ENCODE measurements at regions not wholly inside any gene's neighbourhood (a gene's known extent, or its start where the extent isn't known, plus 50 kb on each side); places are given as distances from the start of the nearest gene placed in this dataset.

DNA sequence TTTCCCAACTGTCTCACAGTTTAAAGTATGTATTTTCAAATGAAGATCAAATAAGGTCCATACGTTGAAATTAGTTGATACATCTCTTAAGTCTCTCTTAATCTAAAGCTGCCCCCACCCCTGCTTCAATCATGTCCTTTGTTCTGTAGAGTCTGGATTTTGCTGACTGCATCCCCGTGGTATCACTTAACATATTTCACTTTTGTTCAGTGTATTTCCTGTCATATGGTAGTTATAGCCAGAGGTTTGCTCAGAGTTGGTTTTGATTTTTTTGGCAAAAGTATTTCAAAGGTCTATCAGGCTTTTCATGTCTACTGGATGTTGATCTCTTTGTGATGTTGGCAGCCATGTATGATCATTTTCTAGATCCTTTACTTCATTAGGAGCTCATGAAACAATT lies 54.4 kb upstream of the ARID5B start:
- 74 to 84% (median 82%) methylated on average over 2 of the region's 2 CpGs for WGBS, 3 donors
- Histone ChIP-seq H3K27me3 (no peaks in the 10 kb centered on the region), H3K9me3 (no peaks in the 10 kb centered on the region), H3K4me3 (no peak overlapping the region), H3K36me3 (no peaks in the 10 kb centered on the region), H3K4me1 (ENCODE audit: insufficient read depth) (no peaks in the 10 kb centered on the region), H3K27ac (no peak overlapping the region)
- no peak for DNase-seq
- TF ChIP-seq POLR2A (IDR thresholded peaks at IDR 0.05) (no peak), EP300 (IDR thresholded peaks at IDR 0.05) (no peak)
- TF ChIP-seq, protein P1, sequence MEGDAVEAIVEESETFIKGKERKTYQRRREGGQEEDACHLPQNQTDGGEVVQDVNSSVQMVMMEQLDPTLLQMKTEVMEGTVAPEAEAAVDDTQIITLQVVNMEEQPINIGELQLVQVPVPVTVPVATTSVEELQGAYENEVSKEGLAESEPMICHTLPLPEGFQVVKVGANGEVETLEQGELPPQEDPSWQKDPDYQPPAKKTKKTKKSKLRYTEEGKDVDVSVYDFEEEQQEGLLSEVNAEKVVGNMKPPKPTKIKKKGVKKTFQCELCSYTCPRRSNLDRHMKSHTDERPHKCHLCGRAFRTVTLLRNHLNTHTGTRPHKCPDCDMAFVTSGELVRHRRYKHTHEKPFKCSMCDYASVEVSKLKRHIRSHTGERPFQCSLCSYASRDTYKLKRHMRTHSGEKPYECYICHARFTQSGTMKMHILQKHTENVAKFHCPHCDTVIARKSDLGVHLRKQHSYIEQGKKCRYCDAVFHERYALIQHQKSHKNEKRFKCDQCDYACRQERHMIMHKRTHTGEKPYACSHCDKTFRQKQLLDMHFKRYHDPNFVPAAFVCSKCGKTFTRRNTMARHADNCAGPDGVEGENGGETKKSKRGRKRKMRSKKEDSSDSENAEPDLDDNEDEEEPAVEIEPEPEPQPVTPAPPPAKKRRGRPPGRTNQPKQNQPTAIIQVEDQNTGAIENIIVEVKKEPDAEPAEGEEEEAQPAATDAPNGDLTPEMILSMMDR (IDR thresholded peaks at IDR 0.05): no peak
- intact Hi-C loops (cut with DNase I): no loop called here

DNA sequence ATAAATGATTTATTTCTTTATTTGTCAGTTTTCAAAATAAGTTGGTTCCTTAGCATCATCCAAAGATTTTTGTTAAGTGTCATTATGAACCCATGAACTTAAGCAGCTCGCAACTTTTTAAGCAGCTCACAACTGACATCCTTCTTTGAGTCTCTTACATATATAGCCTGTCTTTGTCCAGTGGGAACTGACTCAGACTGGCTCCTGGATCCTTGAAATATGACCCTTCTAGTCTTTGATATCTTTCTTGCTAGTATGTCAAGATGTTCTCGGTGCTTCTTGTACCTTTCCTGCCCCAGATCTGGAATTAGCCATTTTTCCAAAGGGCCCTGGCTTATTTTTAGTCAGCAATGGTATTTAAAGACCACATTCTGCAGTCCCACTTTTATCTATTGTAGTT lies 53.9 kb upstream of the ARID5B start:
- Histone ChIP-seq H3K27ac (no peak overlapping the region), H3K4me3 (no peak overlapping the region), H3K4me1 (ENCODE audit: insufficient read depth) (no peaks in the 10 kb centered on the region), H3K27me3 (no peaks in the 10 kb centered on the region), H3K9me3 (no peaks in the 10 kb centered on the region), H3K36me3 (no peaks in the 10 kb centered on the region)
- TF ChIP-seq POLR2A (IDR thresholded peaks at IDR 0.05) (no peak), EP300 (IDR thresholded peaks at IDR 0.05) (no peak)
- TF ChIP-seq, protein P1 (IDR thresholded peaks at IDR 0.05): no peak
- no peak for DNase-seq
- intact Hi-C loops (cut with DNase I): no loop called here
- 85 to 92% (median 88%) methylated on average over 2 of the region's 2 CpGs for WGBS, 3 donors

GRCh38 chr10:61850376-61850775 lies 51.1 kb upstream of the ARID5B start:
- intact Hi-C loops (cut with DNase I): no loop called here
- no peak overlapping the region for H3K4me3 ChIP-seq
- no peak for DNase-seq

More at GRCh38 chr10:61850376-61850775, 51.1 kb upstream of the ARID5B start:
- no peaks in the 10 kb centered on the region for H3K36me3 ChIP-seq
- H3K4me1 ChIP-seq (ENCODE audit: insufficient read depth): no peaks in the 10 kb centered on the region
- TF ChIP-seq, protein P1 (IDR thresholded peaks at IDR 0.05): no peak
- TF ChIP-seq POLR2A (IDR thresholded peaks at IDR 0.05): no peak
- no peak overlapping the region for H3K27ac ChIP-seq
- H3K9me3 ChIP-seq: no peaks in the 10 kb centered on the region
- H3K27me3 ChIP-seq: no peaks in the 10 kb centered on the region
